HG03354 (cell line): ENCODE measurements at regions not wholly inside any gene's neighbourhood (a gene's known extent, or its start where the extent isn't known, plus 50 kb on each side); places are given as distances from the start of the nearest gene placed in this dataset.
"Not testable (repeated sequence)": the region's sequence is repeated elsewhere in the genome, so short reads cannot be mapped to it uniquely, and the experiment has no call there.

Experiments
- ATAC-seq: cut with Tn5 transposase; IDR thresholded peaks from one replicate; pipeline ENCODE4 v1.9.1; 2021; ENCODE audit warnings: mild to moderate bottlenecking; ENCODE audit not compliant: unreplicated experiment, poor library complexity, severe bottlenecking

DNA sequence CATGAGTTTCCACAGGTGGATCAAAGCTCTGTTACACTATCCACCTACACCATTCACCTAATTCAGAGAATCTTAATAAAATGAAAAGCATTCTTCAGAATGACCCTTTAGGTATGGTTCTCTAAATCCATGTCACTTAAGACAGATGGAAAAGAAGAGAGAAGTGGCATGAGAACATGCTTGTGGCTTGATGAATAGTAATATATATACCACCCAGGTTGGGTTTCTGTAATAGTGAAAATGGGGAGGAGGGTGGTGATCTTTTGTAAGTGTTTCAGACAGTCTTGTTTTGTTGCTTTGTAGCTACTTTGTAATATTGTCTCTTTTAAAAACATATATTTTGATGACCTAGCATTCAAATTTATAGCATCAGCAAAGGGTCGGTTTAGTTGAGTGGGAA, 469.8 kb downstream of the USP25 start:
- ATAC-seq = no peak

- ATAC-seq = no peak
Observed at GRCh38 chr21:16201718-16202117, 471.9 kb downstream of the USP25 start.

- no peak for ATAC-seq
Observed at GRCh38 chr21:16205527-16205926, 475.7 kb downstream of the USP25 start.

GRCh38 chr21:16211339-16212303, 481.8 kb downstream of the USP25 start:
- ATAC-seq = no peak

- no peak for ATAC-seq
Observed at GRCh38 chr21:16213518-16213917, 483.7 kb downstream of the USP25 start.

DNA sequence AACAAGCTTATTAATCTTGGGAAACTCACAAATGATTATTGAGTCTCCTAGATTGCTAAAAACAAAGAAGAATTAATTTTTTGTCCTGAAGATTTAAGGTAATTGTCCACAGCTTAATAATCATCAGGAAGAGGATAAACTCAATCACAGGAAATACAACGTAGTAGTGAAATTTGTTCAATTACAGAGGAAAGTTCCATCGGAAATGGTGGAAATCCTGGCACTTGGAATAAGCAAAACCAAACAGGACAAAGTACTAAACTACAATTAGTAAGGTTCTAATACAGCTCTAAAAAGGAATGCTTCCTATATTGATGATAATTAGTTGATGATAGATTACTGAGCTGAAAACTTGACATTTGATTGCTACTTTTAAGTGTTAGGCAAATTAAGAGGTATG, 485.4 kb downstream of the USP25 start:
- ATAC-seq = no peak

- ATAC-seq = no peak
Observed at GRCh38 chr21:16215663-16216183, 485.9 kb downstream of the USP25 start.

DNA sequence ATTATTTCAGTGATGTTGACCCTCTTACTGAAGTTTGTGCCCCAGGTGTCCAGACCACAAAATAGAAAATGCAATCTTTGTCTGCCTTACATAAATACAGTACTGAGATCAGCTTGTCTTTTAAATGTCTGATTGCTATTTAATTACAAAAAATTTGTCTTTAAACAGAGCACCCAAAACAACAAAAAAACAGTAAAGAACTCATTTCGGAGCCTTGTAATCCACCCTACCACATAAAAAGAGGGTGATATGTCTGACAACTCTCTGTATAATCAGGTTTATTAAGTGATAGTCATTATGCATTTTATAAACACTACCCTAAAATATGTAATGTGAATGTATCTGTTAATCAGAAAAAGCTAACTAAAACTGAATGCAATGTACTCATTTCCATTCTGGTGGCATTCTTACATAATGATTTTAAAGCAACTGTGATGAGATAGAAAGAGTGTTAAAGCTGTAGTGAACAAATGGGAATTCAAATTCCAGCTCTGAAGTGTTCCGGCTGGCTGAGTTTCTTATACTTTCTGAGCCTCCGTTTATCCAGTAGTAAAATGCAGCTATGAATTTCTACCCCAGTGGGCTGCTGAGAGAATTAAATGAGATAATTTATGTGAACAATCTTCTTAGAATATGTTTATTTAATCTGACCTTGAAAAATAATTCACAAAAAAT, 486.6 kb downstream of the USP25 start:
- ATAC-seq = no peak

DNA sequence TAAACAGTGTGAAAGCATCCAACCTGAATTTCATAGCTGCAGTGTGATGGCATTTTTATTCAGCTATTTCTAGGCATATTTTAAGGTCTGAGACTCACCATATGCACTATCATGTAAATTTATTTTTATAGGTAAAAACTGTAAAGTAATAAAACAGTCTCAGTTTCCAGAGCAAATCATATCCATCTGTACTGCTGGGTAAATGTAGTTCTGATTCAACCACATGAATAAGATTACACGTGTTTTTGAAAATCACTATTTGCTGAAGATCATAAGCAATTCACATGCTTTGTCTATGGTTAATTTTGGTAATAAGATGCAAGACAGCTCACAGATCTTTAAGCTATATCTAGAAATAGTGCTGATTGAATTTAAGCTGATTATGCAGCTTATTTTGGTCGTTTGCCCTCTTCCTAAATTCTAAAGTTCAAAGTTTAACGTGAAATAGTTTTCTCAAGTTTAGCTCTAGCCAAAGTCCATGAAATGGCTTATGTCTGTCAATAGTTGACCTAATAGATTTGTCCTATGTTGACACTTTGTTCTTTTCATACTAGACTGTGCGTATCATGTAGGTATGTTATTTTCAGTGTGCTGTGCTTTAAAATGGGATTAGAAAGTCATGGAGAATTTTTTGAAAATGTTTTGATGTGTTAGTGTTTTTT, 489.0 kb downstream of the USP25 start:
- ATAC-seq = no peak

GRCh38 chr21:16224756-16225155, 495.0 kb downstream of the USP25 start:
- ATAC-seq = not testable (repeated sequence)

- no peak for ATAC-seq
Observed at GRCh38 chr21:16239659-16240265, 510.0 kb downstream of the USP25 start.

- no peak for ATAC-seq
Observed at GRCh38 chr21:16241016-16241415, 511.2 kb downstream of the USP25 start.

DNA sequence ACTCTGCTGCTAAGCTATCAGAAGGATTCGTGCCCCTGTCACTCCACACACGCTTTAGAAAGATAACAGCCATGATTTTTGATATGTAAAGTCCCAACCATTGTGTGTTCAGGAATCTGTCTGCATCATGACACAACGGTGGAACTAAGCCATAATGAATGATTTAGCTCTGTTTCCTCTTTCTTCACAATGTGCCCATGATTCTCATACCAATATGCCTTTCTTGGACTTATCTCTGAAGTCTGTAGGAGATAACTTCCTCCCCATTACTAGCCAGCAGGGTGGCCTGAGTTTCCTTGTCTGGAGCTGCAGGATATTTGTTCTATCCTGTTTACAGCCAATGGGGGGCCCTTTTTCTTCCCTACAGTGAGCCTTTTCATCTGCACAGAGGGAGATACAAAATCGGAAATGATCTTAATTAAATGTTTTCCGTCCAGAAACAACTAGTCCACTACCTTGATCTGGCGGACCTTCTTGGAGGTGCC, 511.7 kb downstream of the USP25 start:
- no peak for ATAC-seq

DNA sequence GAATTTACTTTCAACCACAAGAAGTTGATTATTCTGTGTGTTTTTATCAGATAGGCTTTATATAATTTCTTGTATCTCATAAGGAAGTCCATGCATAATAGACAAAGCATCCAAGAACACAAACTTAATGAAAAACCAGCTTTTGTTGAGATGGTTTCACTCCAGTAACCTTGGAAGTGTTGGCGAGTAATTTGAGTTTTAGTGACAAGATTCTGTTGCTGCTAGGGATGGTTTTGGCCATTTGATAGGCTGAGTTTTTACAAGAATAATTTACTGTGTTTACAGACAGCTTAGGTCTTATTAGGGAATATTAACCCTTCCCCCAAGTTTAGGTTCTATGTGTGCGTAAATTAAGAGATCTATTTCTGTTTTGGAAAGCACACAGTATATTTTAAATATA, 513.6 kb downstream of the USP25 start:
- ATAC-seq = no peak

DNA sequence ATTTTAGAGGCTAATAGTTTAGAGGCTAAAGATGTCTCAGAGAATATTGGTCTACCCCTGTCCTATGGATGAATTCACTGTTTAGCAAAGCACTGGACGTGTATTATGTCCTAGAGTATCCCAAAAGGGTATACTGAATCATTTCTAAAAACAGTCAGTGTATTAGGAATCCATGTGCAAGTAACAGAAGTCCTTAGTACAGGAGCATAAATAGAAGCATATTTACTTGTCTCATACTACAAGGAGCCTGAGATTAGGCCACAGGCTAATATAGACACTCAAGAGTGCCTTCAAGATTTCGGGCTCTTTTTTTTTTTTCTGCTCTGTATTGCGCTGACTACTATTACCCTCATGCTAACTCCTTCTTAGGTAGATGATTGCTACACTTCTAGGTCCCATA, 518.9 kb downstream of the USP25 start:
- no peak for ATAC-seq

GRCh38 chr21:16250273-16250672, 520.5 kb downstream of the USP25 start:
- ATAC-seq = no peak

DNA sequence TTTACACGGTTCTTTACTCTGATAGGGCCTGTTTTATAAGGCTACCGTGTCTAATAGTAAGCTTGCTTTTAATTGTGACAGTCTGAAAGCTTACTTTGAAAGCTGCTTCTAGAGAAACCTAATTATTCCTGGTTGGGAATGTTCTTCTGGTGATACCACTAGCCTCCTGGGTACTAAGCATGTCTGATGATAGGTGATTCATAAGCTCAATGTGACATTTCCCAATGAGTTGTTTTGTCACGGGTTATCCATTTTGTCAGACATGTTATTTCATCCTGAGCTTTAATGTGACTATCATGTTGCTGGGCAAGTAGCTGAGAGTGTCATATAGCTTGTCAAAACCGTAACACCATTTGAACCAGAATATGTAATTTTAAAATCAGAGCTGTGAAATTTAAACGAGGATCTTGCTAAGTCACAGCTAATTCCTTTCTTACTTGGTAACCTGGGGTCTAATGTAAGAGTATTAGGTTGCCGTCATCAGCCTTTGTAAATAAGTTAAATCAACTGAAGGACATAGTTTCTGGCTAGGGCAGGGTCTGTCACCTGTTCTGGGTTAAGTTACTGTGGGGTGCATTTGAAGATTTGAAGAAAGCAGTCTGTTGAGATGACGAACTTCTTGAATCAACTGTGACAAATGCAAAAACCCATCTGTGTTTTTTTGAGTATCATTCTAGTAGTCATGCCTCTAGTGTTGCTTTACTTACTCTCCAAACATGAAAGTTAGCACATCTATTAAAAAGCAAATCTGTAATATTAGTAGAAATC, 529.2 kb downstream of the USP25 start:
- ATAC-seq = no peak

GRCh38 chr21:16262091-16262490, 532.3 kb downstream of the USP25 start:
- ATAC-seq = no peak

DNA sequence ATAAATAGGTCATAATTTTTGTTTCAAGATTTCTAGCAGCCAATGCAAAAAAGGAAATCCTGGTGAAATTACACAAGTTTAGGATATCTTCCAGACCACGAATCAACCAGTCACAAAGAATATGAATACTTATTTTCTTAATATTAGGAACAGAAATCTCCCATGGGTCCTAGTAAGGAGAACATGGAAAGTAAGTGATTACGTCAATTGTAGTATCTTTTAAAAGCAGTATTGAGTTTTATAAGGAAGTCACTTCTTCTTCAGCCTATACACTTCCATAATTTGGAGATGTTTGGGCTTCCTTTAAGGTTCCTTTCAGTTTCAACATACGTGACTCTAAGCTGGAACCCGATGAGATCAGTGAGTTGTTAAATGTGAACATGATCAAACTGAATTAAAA, 534.5 kb downstream of the USP25 start:
- no peak for ATAC-seq
